ENCODE measurements at regions not wholly inside any gene's neighbourhood (a gene's known extent, or its start where the extent isn't known, plus 50 kb on each side); places are given as distances from the start of the nearest gene placed in this dataset.

GRCh38 chr2:182642328-182642727 lies 73.7 kb upstream of the DNAJC10 start:
- TF ChIP-seq CTCF (IDR thresholded peaks at IDR 0.05) (no peak), POLR2AphosphoS5 (IDR thresholded peaks at IDR 0.05) (no peak), POLR2A (IDR thresholded peaks at IDR 0.05) (no peak), EP300 (IDR thresholded peaks at IDR 0.05) (no peak)

Data from stomach (tissue), 4 donors.